ENCODE measurements at regions not wholly inside any gene's neighbourhood (a gene's known extent, or its start where the extent isn't known, plus 50 kb on each side); places are given as distances from the start of the nearest gene placed in this dataset.

- no peak for DNase-seq
- Histone ChIP-seq H3K4me1 (ENCODE audit: control insufficient read depth in 5 of 5, insufficient read depth in 5 of 5, low read length in 5 of 5) (no peaks in the 10 kb centered on the region), H3K4me3 (no peak overlapping the region), H3K9ac (ENCODE audit: insufficient read depth in 1 of 2, low read length in 2 of 2) (no peak overlapping the region), H3K36me3 (ENCODE audit: control insufficient read depth in 4 of 4, insufficient read depth in 4 of 4, low read length in 4 of 4) (no peaks in the 10 kb centered on the region), H3K9me3 (ENCODE audit: control insufficient read depth in 4 of 4, insufficient read depth in 3 of 4, low read length in 3 of 4) (peaks cover 0 to 15% (median 7%) of the 10 kb centered on the region in 4 donors), H3K27ac (ENCODE audit: low read depth in 1 of 2, low read length in 1 of 2) (no peak overlapping the region), H3K27me3 (ENCODE audit: control insufficient read depth in 3 of 3, insufficient read depth in 3 of 3, low read length in 2 of 3) (no peaks in the 10 kb centered on the region)
- TF ChIP-seq, protein P1, sequence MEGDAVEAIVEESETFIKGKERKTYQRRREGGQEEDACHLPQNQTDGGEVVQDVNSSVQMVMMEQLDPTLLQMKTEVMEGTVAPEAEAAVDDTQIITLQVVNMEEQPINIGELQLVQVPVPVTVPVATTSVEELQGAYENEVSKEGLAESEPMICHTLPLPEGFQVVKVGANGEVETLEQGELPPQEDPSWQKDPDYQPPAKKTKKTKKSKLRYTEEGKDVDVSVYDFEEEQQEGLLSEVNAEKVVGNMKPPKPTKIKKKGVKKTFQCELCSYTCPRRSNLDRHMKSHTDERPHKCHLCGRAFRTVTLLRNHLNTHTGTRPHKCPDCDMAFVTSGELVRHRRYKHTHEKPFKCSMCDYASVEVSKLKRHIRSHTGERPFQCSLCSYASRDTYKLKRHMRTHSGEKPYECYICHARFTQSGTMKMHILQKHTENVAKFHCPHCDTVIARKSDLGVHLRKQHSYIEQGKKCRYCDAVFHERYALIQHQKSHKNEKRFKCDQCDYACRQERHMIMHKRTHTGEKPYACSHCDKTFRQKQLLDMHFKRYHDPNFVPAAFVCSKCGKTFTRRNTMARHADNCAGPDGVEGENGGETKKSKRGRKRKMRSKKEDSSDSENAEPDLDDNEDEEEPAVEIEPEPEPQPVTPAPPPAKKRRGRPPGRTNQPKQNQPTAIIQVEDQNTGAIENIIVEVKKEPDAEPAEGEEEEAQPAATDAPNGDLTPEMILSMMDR (IDR thresholded peaks at IDR 0.05; ENCODE audit: control extremely low read depth, extremely low read depth) = no peak
- no peak for ATAC-seq (ENCODE audit: insufficient read depth, low FRiP score)
Measured at GRCh38 chr2:139645617-139646016, 865.4 kb upstream of the NXPH2 start.

GRCh38 chr2:139643139-139643538 lies 862.9 kb upstream of the NXPH2 start:
- TF ChIP-seq, protein P1 (IDR thresholded peaks at IDR 0.05; ENCODE audit: control extremely low read depth, extremely low read depth) = no peak
- ATAC-seq (ENCODE audit: insufficient read depth, low FRiP score) = no peak
- no peaks in the 10 kb centered on the region for H3K4me1 ChIP-seq (ENCODE audit: control insufficient read depth in 5 of 5, insufficient read depth in 5 of 5, low read length in 5 of 5)
- H3K9me3 ChIP-seq (ENCODE audit: control insufficient read depth in 4 of 4, insufficient read depth in 3 of 4, low read length in 3 of 4) = peaks cover 0 to 15% (median 5%) of the 10 kb centered on the region in 4 donors
- H3K27ac ChIP-seq (ENCODE audit: low read depth in 1 of 2, low read length in 1 of 2) = no peak overlapping the region
- no peaks in the 10 kb centered on the region for H3K27me3 ChIP-seq (ENCODE audit: control insufficient read depth in 3 of 3, insufficient read depth in 3 of 3, low read length in 2 of 3)
- no peaks in the 10 kb centered on the region for H3K36me3 ChIP-seq (ENCODE audit: control insufficient read depth in 4 of 4, insufficient read depth in 4 of 4, low read length in 4 of 4)
- no peak overlapping the region for H3K9ac ChIP-seq (ENCODE audit: insufficient read depth in 1 of 2, low read length in 2 of 2)
- H3K4me3 ChIP-seq = no peak overlapping the region
- DNase-seq = no peak

DNA sequence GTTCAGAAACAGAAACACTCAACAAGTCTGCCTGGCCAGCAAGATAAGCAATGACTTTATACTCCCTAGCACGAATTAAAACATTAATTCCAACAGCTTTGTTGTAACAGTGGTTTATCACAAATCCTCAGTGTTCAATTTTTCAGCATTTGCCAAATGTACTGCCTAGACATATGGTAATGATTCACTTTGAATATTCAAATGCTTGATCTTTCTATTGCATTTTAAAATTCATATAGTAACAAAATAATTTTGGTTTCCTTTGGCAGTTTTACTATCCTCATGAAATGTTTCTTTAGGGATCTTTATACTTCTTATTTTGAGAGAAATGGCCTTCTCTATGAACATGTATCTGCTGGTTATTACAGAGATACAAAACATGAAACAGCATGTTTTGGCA lies 851.8 kb upstream of the NXPH2 start:
- 30 to 31% methylated on average over 1 of the region's 1 CpG for WGBS, 2 donors

GRCh38 chr2:139628931-139629330 lies 848.7 kb upstream of the NXPH2 start:
- TF ChIP-seq, protein P1 (IDR thresholded peaks at IDR 0.05; ENCODE audit: control extremely low read depth, extremely low read depth) = no peak
- Histone ChIP-seq H3K4me3 (no peak overlapping the region), H3K36me3 (ENCODE audit: control insufficient read depth in 4 of 4, insufficient read depth in 4 of 4, low read length in 4 of 4) (no peaks in the 10 kb centered on the region), H3K27ac (ENCODE audit: low read depth in 1 of 2, low read length in 1 of 2) (no peak overlapping the region), H3K4me1 (ENCODE audit: control insufficient read depth in 5 of 5, insufficient read depth in 5 of 5, low read length in 5 of 5) (no peaks in the 10 kb centered on the region), H3K9me3 (ENCODE audit: control insufficient read depth in 4 of 4, insufficient read depth in 3 of 4, low read length in 3 of 4) (no peaks in the 10 kb centered on the region), H3K9ac (ENCODE audit: insufficient read depth in 1 of 2, low read length in 2 of 2) (no peak overlapping the region), H3K27me3 (ENCODE audit: control insufficient read depth in 3 of 3, insufficient read depth in 3 of 3, low read length in 2 of 3) (no peaks in the 10 kb centered on the region)
- DNase-seq = no peak
- ATAC-seq (ENCODE audit: insufficient read depth, low FRiP score) = no peak
- 43 to 52% methylated on average over 2 of the region's 2 CpGs for WGBS, 2 donors

More for the DNA sequence above, 851.8 kb upstream of the NXPH2 start:
- H3K27me3 ChIP-seq (ENCODE audit: control insufficient read depth in 3 of 3, insufficient read depth in 3 of 3, low read length in 2 of 3) = no peaks in the 10 kb centered on the region
- H3K4me3 ChIP-seq = no peak overlapping the region
- ATAC-seq (ENCODE audit: insufficient read depth, low FRiP score) = no peak
- TF ChIP-seq, protein P1 (IDR thresholded peaks at IDR 0.05; ENCODE audit: control extremely low read depth, extremely low read depth) = no peak
- no peak for DNase-seq
- H3K27ac ChIP-seq (ENCODE audit: low read depth in 1 of 2, low read length in 1 of 2) = no peak overlapping the region
- H3K36me3 ChIP-seq (ENCODE audit: control insufficient read depth in 4 of 4, insufficient read depth in 4 of 4, low read length in 4 of 4) = no peaks in the 10 kb centered on the region
- no peak overlapping the region for H3K9ac ChIP-seq (ENCODE audit: insufficient read depth in 1 of 2, low read length in 2 of 2)
- H3K4me1 ChIP-seq (ENCODE audit: control insufficient read depth in 5 of 5, insufficient read depth in 5 of 5, low read length in 5 of 5) = no peaks in the 10 kb centered on the region
- H3K9me3 ChIP-seq (ENCODE audit: control insufficient read depth in 4 of 4, insufficient read depth in 3 of 4, low read length in 3 of 4) = no peaks in the 10 kb centered on the region

Data from lung (tissue), 11 donors.